ENCODE measurements at regions not wholly inside any gene's neighbourhood (a gene's known extent, or its start where the extent isn't known, plus 50 kb on each side); places are given as distances from the start of the nearest gene placed in this dataset.

GRCh38 chr2:42108852-42109251 is 60.3 kb upstream of the EML4 start:
- no peak overlapping the region for H3K27ac Mint-ChIP-seq
- no peaks in the 10 kb centered on the region for H3K9me3 Mint-ChIP-seq
- no peaks in the 10 kb centered on the region for H3K36me3 Mint-ChIP-seq (ENCODE audit: low read depth)
- H3K27me3 Mint-ChIP-seq (ENCODE audit: low read depth, poor library complexity): peaks cover 3% of the 10 kb centered on the region
- no peak for DNase-seq
- no peak overlapping the region for H3K4me3 Mint-ChIP-seq
- no peak for TF ChIP-seq CTCF (IDR thresholded peaks at IDR 0.05)
- peaks cover 6% of the 10 kb centered on the region for H3K4me1 Mint-ChIP-seq

GRCh38 chr2:42109959-42110640 is 59.1 kb upstream of the EML4 start:
- H3K27ac Mint-ChIP-seq: no peak overlapping the region
- no peak overlapping the region for H3K4me3 Mint-ChIP-seq
- no peak for TF ChIP-seq CTCF (IDR thresholded peaks at IDR 0.05)
- H3K9me3 Mint-ChIP-seq: no peaks in the 10 kb centered on the region
- H3K27me3 Mint-ChIP-seq (ENCODE audit: low read depth, poor library complexity): peaks cover 3% of the 10 kb centered on the region
- H3K36me3 Mint-ChIP-seq (ENCODE audit: low read depth): no peaks in the 10 kb centered on the region
- peaks cover 10% of the 10 kb centered on the region for H3K4me1 Mint-ChIP-seq
- no peak for DNase-seq

- H3K27me3 Mint-ChIP-seq (ENCODE audit: low read depth, poor library complexity): peaks cover 3% of the 10 kb centered on the region
- H3K36me3 Mint-ChIP-seq (ENCODE audit: low read depth): no peaks in the 10 kb centered on the region
- H3K27ac Mint-ChIP-seq: no peak overlapping the region
- H3K4me3 Mint-ChIP-seq: no peak overlapping the region
- no peak for DNase-seq
- TF ChIP-seq CTCF (IDR thresholded peaks at IDR 0.05): no peak
- no peaks in the 10 kb centered on the region for H3K9me3 Mint-ChIP-seq
- peaks cover 14% of the 10 kb centered on the region for H3K4me1 Mint-ChIP-seq
Measured at GRCh38 chr2:42110641-42111322, 58.4 kb upstream of the EML4 start.

GRCh38 chr2:42112418-42112817 is 56.7 kb upstream of the EML4 start:
- no peak for TF ChIP-seq CTCF (IDR thresholded peaks at IDR 0.05)
- no peaks in the 10 kb centered on the region for H3K27me3 Mint-ChIP-seq (ENCODE audit: low read depth, poor library complexity)
- no peaks in the 10 kb centered on the region for H3K9me3 Mint-ChIP-seq
- no peak overlapping the region for H3K27ac Mint-ChIP-seq
- DNase-seq: no peak
- H3K4me1 Mint-ChIP-seq: peaks cover 30% of the 10 kb centered on the region
- H3K4me3 Mint-ChIP-seq: no peak overlapping the region
- no peaks in the 10 kb centered on the region for H3K36me3 Mint-ChIP-seq (ENCODE audit: low read depth)

GRCh38 chr2:42113452-42113851 is 55.7 kb upstream of the EML4 start:
- no peak for TF ChIP-seq CTCF (IDR thresholded peaks at IDR 0.05)
- H3K27me3 Mint-ChIP-seq (ENCODE audit: low read depth, poor library complexity): no peaks in the 10 kb centered on the region
- H3K4me3 Mint-ChIP-seq: no peak overlapping the region
- no peaks in the 10 kb centered on the region for H3K36me3 Mint-ChIP-seq (ENCODE audit: low read depth)
- H3K4me1 Mint-ChIP-seq: peaks cover 40% of the 10 kb centered on the region
- H3K27ac Mint-ChIP-seq: no peak overlapping the region
- DNase-seq: no peak
- no peaks in the 10 kb centered on the region for H3K9me3 Mint-ChIP-seq

GRCh38 chr2:42114091-42114490 is 55.1 kb upstream of the EML4 start:
- H3K27ac Mint-ChIP-seq: peak overlapping the region; percentile 84
- H3K36me3 Mint-ChIP-seq (ENCODE audit: low read depth): no peaks in the 10 kb centered on the region
- no peak overlapping the region for H3K4me3 Mint-ChIP-seq
- H3K9me3 Mint-ChIP-seq: no peaks in the 10 kb centered on the region
- H3K27me3 Mint-ChIP-seq (ENCODE audit: low read depth, poor library complexity): no peaks in the 10 kb centered on the region
- DNase-seq: no peak
- TF ChIP-seq CTCF (IDR thresholded peaks at IDR 0.05): no peak
- peaks cover 44% of the 10 kb centered on the region for H3K4me1 Mint-ChIP-seq
